ENCODE measurements at regions not wholly inside any gene's neighbourhood (a gene's known extent, or its start where the extent isn't known, plus 50 kb on each side); places are given as distances from the start of the nearest gene placed in this dataset.

DNA sequence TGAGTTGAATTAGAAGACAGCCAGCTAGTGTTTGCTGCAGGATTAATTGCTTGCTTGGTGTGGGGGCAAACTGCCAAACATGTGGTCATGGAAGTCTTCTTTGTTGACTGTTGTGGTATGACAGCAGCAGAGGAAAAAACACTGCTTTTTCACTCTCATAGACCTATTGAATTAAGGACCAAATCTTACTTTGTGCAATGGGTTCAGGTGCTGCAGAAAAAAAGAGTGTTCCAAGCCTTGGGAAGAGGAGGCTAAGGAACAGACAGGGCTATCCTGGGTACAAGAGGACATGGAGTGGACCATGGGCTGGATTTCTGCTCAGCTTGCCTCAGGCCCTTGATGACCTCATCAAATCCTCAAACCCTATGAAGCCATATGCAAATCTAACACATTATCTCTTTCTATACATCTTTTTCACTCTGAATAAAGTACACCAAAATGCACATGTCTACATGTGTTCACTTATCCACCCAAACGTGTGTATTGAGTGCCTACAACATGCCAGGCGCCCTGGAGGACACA lies 61.5 kb downstream of the SIPA1L2 start:
- TF ChIP-seq, protein P1, sequence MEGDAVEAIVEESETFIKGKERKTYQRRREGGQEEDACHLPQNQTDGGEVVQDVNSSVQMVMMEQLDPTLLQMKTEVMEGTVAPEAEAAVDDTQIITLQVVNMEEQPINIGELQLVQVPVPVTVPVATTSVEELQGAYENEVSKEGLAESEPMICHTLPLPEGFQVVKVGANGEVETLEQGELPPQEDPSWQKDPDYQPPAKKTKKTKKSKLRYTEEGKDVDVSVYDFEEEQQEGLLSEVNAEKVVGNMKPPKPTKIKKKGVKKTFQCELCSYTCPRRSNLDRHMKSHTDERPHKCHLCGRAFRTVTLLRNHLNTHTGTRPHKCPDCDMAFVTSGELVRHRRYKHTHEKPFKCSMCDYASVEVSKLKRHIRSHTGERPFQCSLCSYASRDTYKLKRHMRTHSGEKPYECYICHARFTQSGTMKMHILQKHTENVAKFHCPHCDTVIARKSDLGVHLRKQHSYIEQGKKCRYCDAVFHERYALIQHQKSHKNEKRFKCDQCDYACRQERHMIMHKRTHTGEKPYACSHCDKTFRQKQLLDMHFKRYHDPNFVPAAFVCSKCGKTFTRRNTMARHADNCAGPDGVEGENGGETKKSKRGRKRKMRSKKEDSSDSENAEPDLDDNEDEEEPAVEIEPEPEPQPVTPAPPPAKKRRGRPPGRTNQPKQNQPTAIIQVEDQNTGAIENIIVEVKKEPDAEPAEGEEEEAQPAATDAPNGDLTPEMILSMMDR (IDR thresholded peaks at IDR 0.05; ENCODE audit: low read depth, low read length) = no peak
- Histone ChIP-seq H3K9me3 (no peaks in the 10 kb centered on the region), H3K4me1 (peaks cover 5% of the 10 kb centered on the region; the same call in 1 of the 2 replicates), H3K36me3 (no peaks in the 10 kb centered on the region), H3K27me3 (no peaks in the 10 kb centered on the region), H3K4me3 (ENCODE audit: low read depth, low read length) (no peak overlapping the region)
- no peak for DNase-seq

DNA sequence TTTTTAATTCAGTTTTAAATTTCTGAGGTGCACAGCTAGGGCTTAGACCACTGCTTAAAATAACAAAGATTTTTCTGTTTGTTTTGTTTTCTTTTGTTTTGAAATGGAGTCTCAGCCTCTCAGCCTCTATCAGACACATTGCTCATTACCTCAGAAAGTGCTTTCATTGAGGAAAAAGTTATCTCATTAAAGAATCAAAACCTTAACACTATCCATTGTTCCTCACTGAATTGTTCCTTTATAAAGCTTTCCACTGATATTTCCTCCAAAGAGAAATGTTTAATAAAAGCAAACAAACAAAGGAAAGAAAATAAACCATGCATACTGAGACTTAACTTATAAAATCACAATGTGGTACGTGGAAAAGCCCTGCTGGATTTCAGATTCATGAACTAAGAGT lies 63.8 kb downstream of the SIPA1L2 start:
- Histone ChIP-seq H3K36me3 (no peaks in the 10 kb centered on the region), H3K4me3 (ENCODE audit: low read depth, low read length) (no peak overlapping the region), H3K9me3 (no peaks in the 10 kb centered on the region), H3K4me1 (peaks cover 11% of the 10 kb centered on the region), H3K27me3 (no peaks in the 10 kb centered on the region)
- no peak for DNase-seq
- TF ChIP-seq, protein P1 (IDR thresholded peaks at IDR 0.05; ENCODE audit: low read depth, low read length) = no peak

DNA sequence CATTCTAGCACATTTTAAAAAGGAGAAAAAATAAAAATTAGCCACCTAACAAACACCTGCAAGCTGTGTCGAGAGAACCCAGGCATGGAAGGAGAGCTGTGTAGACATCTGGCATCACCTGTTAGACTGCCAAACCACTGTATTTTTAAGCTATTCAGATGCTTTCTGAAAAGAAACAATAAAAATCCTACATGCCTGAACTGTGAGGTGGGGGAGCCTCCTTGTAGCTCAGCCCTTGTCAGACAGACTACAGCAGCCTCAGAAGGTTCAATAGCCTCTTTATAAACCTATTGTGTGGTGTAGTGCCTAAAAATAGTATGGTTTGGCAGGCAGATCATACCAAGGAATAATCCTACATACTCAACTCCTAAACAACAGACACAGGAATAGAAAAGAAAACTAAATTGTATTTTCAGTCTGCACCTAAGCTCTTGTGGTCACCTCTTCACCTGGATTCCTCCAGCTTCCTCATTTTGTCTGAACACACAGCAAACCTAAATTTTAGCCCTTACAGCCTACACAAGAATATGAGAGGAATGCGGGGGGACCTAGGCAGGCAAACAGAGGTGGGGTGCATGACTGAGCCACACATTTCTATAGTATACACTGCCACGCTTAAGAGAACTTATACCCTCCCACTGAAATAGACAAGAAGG lies 67.0 kb downstream of the SIPA1L2 start:
- TF ChIP-seq, protein P1 (IDR thresholded peaks at IDR 0.05; ENCODE audit: low read depth, low read length) = no peak
- H3K4me3 ChIP-seq (ENCODE audit: low read depth, low read length) = no peak overlapping the region
- H3K4me1 ChIP-seq = peaks cover 9% of the 10 kb centered on the region
- no peaks in the 10 kb centered on the region for H3K9me3 ChIP-seq
- no peaks in the 10 kb centered on the region for H3K36me3 ChIP-seq
- H3K27me3 ChIP-seq = no peaks in the 10 kb centered on the region
- DNase-seq = no peak

DNA sequence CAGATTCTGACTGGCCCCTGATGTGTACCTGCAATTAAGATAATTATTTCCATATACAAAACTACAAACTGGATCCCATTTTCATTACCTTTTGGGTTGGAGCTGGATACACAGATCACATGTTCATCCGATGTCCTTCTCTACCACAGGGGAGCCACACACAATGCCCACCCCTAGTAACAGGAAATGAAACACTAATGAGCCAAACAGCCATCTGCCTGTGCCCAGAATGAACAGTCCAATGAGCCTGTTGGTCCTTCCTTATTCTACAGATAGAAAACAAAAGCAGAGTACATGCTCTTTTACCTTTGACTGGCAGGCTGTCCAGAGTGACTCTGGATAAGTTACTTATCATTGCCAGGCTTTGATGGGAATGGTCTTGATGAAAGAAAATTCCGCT lies 68.6 kb downstream of the SIPA1L2 start:
- TF ChIP-seq, protein P1 (IDR thresholded peaks at IDR 0.05; ENCODE audit: low read depth, low read length) = no peak

DNA sequence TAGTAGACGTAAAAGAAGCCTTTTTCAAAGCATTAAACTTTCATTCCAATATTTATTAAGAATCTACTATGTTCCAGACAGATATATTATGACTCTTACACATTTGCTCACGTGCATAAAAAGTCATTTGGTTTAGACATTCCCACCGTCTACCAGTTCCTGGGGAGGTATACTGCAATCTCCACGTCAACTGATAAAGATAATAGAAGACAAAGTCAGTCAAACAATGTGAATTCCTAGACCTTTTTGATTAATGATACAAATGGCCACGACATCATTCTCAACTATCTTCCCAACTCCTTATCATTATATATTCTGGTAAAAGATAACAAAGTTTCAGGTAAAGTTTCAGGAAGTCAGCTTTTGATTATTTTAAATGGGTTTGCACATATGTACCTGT lies 69.0 kb downstream of the SIPA1L2 start:
- TF ChIP-seq, protein P1 (IDR thresholded peaks at IDR 0.05; ENCODE audit: low read depth, low read length) = no peak
- no peaks in the 10 kb centered on the region for H3K36me3 ChIP-seq
- H3K27me3 ChIP-seq = no peaks in the 10 kb centered on the region
- no peak overlapping the region for H3K4me3 ChIP-seq (ENCODE audit: low read depth, low read length)
- H3K9me3 ChIP-seq = no peaks in the 10 kb centered on the region
- DNase-seq = no peak
- H3K4me1 ChIP-seq = peaks cover 17% of the 10 kb centered on the region

More for the DNA sequence above, 68.6 kb downstream of the SIPA1L2 start:
- H3K27me3 ChIP-seq = no peaks in the 10 kb centered on the region
- no peaks in the 10 kb centered on the region for H3K36me3 ChIP-seq
- DNase-seq = no peak
- no peak overlapping the region for H3K4me3 ChIP-seq (ENCODE audit: low read depth, low read length)
- no peaks in the 10 kb centered on the region for H3K9me3 ChIP-seq
- peaks cover 13% of the 10 kb centered on the region for H3K4me1 ChIP-seq

DNA sequence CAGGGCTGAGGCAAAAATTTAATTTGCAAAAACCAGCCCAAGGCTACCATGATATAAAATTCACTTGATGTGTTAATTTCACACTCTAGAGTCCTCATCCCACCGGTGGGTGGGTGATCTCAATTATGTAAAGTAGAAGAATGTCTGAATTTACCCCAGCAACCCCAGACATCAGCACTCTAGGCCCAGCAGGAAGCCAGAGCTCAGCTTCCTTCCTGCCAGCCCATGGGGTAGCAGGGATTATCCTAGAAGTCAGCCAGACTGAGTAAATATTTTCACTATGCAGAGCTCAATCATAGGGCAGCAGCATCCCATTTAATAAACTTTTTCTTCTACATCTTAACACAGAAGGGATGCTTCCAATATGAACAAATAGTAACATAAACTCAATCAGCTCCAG lies 71.0 kb downstream of the SIPA1L2 start:
- TF ChIP-seq, protein P1 (IDR thresholded peaks at IDR 0.05; ENCODE audit: low read depth, low read length) = no peak
- Histone ChIP-seq H3K4me1 (peaks cover 32% of the 10 kb centered on the region), H3K36me3 (no peaks in the 10 kb centered on the region), H3K9me3 (no peaks in the 10 kb centered on the region), H3K4me3 (ENCODE audit: low read depth, low read length) (no peak overlapping the region), H3K27me3 (no peaks in the 10 kb centered on the region)
- no peak for DNase-seq
